RCC 7860 (cell line): ENCODE measurements at regions not wholly inside any gene's neighbourhood (a gene's known extent, or its start where the extent isn't known, plus 50 kb on each side); places are given as distances from the start of the nearest gene placed in this dataset.
A peak's percentile ranks its signal among the peaks of the same experiment; 100 is the strongest.

Experiments used
- DNase-seq: peaks from one replicate; pipeline ENCODE4 v3.0.0-alpha.2; 2015; ENCODE audit warnings: low spot score
- FAIRE-seq: peaks from 2 replicates; lab custom pipeline; 2012; peaks lifted over from hg19 to GRCh38; lab: Jason Lieb, UNC

DNA sequence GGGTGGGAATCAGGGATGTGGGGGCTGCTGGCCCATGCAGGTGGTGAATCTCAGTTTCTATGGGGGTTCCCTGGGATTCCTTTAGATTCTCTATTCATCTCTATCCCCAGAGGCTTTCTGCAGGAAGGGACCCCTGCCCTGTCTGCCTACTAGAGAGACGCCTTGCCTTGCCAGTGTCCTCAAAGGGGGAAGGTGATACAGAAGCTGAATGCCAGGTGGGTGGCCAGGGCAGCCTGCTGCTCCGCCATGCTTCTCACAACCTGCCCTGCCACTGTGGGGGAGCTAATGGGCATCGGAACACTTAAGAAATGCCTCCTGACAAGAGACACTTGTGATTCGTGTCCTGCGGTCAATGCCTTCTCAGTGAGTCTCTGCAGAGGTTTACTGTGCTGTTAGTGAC is 368.4 kb downstream of the EN1 start:
- DNase-seq (no peak), FAIRE-seq (no peak)

DNA sequence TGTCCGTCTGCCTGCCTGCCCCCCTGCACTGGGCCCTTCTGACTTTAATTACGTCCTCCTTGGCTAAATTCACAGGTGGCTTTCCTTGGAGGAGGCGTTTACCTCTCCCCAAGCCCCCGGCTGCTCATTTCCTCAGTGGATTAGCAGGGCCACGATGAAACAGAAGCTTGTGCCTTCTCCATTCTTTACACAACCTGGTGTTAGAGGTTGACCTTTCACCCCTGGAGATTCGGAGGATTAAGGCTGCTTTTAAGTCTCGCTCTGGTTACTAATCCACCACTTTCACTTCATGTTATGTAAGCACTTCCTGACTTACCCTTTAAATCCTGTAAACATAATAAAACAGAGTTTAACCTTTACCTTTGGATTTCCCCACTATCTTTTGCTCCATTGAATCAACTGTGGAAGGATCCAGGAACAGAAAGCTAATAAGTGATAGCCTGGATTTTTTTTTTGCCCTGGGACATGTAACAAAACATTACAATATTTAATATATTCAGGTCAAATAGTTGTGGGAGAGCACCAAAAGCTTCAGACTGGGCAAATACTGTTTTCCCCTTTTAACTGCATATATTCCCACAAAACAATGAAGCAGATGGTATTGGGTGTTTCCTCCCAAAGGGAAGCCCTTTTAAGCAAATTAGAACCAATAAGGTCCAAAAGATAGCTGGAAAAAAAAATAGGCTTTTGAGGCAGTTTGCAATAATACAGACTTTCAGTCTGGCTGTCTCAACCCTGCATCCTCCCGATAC is 370.2 kb downstream of the EN1 start:
- FAIRE-seq (no peak), DNase-seq (no peak)

DNA sequence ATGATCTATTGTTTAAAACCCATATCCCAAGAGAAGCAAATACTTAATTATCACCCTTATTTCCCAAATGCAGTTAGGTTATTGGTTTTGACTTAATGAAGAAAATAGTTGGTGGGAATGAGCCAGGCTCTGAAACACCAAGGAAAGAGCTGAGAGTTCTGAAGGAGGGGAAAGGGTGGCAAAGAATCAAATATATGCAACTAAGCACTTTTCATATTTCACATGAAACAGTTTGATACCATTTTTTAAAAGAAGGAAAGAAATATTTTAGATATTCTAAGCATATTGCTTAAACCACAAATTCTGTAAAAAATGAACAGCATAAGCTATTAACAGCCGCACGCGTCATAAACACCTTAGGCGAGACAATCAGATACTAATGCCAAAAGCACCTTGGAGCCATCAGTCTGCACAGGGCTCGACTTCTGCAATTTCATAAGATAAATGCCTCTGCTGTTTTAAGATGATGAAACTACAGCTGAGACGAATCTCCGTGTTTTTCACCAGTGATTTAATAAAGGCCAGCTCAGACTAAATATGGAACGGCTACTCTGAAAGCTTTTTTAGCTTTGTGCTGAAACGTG is 371.7 kb downstream of the EN1 start:
- no peak for FAIRE-seq
- DNase-seq, result no peak

DNA sequence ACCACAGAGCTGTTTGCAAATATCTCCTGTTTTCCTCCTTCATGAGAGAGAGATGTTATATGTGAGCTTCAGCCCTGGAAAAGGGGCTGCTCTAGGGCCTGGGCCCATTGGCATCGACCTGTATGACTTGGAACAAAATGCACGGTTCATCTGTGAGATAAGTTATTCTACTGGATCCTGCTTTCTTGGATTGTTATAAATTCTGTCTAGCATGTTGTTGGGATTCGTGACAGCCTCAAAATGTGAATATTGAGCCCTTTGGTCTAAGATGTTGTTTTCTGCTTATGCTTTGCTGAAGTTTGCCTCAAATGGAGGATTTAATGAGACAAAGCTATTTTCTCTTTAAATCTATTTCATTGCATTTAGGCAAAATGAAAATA is 372.9 kb downstream of the EN1 start:
- FAIRE-seq, result no peak

DNA sequence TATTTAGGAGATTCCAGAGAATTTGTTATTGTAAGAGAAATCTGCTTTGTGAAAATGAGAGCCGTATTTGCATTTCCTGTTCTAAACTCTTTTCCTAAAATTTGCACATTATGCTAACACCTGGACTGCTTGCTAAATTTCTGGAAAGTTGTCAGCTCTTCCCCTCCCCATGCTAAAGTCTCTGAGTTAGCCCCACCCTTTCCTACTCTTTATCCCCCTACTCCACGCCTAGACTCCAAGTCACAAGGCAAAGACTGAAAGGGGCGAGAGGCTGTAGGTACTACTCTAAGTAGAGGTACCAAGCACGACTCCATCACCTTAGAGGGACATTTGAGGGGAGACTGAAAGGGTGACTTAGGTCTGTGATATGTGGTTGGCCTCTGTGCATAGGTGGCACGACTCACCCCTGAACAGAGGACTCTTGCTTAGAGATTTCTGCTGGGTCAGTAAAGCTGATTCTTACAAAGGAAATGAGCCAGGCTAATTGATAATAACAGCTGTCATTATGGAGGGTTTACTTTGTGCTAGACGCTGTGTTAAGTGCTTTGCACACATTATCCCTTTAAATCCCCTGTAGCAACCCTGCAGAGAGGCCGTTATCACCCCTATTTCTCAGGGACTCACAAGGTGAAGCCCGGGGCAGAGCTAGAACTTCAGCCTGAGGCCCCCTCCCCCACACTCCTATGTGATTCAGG is 373.5 kb downstream of the EN1 start:
- DNase-seq, result no peak
- no peak for FAIRE-seq

More for the DNA sequence above, 372.9 kb downstream of the EN1 start:
- DNase-seq, result no peak

DNA sequence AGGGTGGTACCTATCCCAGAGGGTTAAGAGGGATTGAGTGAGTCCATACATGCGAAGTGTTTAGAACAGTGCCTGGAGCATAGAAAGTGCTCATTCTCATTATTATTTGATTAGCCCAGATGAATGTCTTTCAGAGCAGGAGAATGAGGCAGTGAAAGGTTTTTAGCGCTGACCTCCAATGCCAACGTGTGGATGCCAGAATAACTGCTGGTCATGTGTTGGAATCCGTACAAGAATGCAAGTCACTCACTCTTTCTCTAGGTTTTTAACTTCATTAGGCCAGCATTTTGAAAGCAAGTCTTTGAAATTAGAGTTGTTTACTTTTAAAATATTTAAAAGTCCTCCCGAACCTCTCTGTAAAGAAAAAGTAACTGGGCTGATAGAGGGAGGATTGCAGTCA is 374.2 kb downstream of the EN1 start:
- FAIRE-seq, result no peak
- DNase-seq, result no peak

DNA sequence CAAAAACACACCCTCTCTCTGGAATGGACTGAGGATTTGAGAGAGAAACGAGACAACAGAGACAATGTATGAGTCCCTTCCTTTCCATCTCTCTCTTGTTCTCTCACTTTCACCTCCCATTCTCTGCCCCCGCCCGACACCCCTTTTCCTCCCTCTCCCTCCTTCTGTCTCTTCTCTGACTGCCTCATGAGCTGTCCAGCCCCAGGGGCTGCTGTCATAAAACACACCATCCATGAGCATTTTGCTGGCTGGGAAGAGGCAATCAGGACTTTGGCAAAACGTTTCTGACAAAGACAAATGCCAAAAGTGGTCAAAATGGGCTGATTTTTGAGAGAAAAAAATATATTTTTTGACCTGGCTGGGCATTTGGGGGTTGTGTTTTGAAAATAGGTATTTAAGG is 377.2 kb downstream of the EN1 start:
- DNase-seq, result no peak

DNA sequence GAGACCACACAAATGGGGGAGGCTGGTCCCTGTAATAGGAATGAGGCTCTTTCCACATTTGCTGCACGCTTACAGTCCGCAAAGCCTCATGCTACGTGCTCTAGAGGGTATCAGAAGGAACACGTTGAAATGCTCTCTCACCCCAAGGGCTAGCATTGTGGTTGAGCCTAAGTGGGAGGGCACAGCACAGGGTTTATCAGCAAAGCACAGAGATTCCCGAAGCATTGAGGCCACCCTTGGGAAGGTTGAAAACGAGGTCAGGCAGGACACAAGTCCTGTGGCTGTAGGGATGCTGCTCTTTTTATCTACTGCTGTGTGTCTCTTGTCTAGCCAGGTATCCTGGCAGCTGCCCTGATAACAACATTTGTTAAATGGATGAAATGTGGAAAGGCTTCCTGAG is 378.3 kb downstream of the EN1 start:
- DNase-seq (no peak), FAIRE-seq (no peak)

More for the DNA sequence above, 377.2 kb downstream of the EN1 start:
- FAIRE-seq, result no peak

DNA sequence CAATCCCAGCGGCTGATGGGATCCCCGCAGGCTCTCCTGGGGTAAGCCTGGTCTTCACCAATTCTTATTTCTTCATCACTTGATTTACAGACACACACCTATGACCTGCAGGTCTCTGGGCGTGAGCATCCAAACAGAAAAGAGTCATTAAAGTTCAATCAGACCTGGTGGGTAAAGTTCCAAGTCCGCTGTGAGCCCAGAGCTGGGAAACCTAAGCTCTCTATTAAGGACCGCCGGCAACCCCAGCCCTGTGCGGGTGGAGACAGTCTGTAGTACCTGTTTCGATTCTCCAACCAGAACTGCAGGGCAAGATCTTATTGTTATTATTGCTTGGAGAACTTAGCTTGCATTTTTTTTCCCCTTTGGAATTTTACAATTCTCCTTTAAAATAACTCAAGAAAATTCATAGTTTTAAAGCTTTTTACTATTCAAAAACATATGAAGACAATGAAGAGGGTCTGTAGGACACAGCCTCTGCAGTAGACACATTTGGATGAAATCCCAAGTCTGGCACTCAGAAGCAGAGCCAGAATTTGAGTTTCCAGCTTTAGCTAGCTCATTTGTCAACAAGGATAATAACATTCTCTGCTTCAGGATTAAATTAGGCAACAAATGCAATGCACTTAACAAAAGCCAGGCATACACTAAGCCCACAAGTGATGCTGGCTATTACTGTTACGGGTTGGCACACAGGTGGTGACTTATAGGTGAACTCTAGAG is 376.4 kb downstream of the INSIG2 start:
- DNase-seq (no peak), FAIRE-seq (no peak)

DNA sequence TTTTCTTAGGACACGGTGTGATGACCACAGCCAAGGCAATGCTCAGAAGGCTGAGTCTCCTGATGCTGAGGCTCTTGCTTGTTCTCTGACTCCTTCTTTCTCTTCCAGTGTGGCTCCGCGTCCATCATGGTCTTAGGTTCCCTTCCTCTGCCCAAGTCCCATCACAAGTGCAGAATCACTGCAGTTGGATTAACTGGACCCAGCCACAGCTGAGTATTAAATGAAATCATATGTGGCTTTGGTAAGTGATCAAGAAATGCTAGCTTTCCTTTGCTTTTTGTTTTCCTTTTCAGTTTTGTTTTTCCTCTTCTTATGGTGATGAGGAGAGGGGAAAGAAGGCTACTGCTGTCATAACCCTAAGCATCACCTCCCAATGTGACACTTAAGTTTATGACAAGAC is 375.8 kb downstream of the INSIG2 start:
- DNase-seq, result no peak
- FAIRE-seq, result no peak

DNA sequence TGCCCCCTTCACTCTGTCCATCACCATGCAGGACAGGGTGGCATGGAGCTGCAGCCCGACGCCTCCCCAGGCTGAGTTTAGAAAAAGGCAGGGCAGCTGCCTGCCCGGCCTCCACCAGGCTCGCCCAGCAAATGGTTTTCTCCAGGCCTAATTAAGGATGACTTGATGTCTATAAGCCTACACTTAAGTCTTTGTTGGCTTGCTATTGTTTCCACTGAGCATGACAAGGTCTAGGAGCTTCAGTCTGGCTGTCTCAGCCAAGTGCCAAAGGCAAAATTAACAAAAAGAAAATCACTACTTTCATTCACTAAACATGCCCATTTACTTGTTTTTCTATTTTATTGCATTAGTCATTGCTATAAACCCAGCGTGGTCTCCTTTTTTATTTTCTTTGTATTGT is 372.2 kb downstream of the INSIG2 start:
- DNase-seq (no peak), FAIRE-seq (no peak)

DNA sequence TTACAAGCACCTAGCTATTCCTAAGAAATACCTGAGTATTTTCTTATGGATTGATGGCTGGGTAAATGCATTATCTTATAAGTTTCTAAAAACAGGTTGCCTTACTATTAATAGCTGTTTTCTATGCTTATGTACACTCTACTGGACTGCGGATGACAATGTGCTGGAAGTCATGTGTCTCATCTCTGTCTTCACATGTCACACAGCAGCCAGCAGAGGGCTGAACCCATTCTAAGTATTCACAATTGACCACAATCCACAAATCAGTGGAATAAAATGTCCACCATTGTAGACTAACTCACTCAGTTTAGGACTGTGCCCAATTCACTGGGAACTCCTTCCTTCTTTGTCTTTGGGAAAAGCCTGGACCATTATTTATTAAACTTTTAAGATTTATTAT is 371.2 kb downstream of the INSIG2 start:
- no peak for FAIRE-seq
- no peak for DNase-seq

DNA sequence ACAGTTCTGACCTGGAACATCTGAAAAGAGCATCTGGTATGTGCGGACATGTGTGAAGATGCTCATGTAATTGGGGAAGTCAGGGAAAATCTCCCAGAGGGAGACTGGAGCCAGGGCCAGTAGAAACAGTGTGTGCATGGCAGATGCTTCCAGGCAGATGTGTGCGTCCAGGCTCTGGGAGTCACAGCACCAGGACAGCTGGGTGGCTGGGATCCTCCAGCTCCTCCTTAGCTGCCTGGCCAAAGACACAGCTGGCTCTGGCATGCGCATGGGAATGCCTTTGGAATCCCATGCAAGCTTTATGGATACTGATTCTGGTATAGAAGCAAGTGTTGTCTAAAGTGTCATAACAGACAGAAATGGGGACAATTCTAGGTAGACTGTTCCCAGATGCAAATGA is 369.7 kb downstream of the INSIG2 start:
- no peak for FAIRE-seq
- DNase-seq, result no peak

DNA sequence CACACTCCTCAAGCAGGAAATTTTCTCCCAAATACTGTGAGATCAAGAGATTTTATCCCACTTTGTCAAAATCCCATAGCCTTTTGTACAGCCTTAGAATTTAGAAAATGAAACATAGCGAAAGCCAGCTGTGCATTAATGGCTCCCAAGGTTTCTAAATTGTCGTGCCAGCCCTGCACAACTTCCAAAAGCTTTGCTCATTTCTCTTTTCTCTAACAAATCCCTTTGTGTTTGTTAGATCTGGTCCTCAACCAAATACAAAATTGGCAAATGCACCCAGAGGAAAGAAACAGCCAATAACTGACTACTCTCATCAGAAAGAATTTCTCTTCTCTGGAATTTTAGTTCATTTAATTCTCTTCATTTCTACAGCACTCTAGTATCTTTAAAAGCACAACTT is 361.1 kb downstream of the INSIG2 start:
- FAIRE-seq (no peak), DNase-seq (no peak)

DNA sequence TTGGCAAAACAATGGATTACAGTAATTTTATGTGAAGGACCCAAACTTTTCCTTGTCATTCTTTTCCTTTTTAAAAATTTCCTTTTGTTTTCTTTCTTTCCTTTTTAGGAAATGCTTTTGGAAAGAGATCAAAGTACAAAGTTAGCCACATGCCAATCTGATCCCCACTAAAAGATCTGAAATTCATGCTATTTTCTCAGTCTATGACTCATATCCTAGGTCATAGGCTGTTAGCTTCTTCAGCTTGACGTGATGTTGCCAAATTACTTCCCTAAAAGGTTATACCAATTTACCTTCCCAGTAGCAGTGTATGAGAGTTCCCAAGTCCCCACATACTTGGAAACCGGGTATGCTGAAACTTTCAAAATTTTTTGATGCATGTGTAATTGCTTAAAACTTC is 355.3 kb downstream of the INSIG2 start:
- peak; percentile 62 for DNase-seq

DNA sequence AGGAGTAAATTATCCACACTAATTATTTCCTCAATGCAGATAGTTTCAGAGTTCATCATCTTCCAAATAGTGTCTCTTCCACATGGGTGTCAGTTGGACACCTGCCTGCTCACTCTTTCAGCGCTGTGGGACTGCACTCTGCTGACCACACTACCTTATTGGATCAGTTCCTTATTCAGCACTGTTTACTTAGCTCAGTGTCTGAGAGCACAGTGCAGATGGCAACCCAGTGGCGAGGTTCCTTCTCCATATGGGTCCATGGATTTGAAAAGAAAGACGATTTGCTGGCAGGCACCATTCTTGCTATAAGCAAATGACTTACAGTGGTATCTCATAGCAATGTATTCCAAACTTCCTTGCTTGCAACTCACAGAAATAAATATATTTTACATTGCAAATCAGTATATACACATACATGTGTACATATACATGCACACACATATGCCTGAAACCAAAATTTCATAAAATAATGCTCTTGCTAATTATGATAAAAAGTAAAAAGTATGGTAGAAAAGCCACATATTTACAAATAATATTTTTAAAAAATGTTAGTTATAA is 354.8 kb downstream of the INSIG2 start:
- FAIRE-seq (no peak), DNase-seq (no peak)

More for the DNA sequence above, 355.3 kb downstream of the INSIG2 start:
- peak; percentile 44 for FAIRE-seq

DNA sequence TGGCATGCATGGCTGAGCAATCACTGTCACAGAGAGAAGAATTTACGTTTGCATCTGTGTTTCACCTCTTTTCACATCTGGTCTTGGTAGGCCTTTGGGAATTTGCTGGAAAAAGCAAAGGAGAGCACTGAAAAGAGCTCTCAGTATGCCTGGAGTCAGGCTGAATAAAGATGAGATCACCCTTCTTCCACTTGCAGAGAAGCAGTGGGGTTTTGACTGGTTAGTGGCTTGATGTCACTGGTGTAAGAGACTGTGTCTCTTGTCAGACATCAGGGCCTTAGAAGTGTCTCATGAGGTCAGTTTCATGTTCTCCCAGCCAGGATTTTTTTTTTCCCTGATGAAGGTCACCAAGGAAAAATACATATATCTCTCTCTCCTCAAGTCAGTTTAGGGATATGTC is 353.8 kb downstream of the INSIG2 start:
- FAIRE-seq, result no peak
- DNase-seq, result no peak

DNA sequence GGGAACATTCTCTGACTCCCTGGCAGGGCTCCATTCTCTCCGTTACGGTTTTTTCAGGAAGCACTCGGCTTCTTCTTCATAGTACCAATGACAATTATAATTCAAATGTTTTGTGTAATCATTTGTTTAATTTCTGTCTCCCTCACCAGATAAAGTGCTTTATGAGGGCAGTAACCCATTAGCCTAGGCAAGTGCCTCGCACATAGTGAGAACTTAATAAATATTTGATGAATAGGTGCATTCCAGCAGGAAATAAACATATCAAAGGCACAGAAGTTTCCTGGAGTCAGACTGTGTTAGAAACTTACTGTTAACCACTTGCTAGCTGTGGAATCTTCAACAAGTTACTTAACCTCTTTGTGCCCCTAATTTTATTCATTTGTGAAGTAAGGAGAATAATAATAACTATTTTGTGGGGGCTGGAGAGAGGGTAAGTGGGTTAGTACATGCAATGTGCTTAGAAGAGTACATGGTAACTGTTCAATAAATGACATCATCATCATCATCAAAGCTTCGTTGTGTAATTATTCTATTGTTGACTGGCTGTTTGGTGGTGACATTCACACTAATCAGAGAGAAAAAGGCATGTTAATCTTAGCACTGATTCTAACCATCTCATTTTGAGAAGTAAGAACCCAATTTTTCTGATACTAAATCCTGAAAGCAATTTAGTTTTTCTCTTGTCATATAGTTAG is 352.3 kb downstream of the INSIG2 start:
- no peak for DNase-seq
- FAIRE-seq, result no peak

DNA sequence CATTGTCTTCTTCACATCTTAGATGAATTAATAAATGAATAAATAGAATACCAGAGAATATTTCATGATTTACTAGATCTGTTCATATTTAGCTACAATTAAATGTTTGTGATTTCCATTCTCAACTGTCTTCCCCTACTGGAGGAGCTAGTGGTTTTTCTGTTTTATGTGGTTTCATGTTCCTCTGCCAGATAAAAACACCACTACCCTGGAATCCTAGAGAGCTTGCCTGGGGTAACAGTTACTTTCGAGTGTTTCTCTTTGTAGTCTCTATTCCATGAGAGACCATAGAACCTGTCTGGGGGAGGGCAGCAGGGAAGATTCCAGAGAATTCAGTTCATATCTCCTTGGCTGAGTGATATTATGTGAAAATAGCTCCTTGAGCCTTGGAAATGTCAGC is 349.2 kb downstream of the INSIG2 start:
- FAIRE-seq, result no peak
- DNase-seq, result no peak

DNA sequence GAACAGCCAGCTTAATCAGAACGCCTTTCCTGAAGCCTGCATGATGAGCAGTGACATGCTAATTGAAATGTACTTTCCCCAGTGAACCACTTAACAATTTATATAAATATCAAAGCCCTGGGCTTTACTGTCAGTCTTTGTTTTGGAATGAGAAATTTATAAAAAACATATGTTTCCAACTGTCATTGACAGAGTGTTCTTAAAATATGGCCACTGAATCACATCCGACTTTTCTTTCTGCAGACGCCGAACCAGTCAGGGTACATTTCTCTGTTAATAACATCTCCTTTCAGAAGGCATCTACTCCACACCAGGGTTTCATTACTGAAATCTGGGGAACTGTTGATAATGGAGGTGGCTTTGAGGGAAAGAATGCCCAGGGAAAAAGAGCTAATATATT is 343.7 kb downstream of the INSIG2 start:
- FAIRE-seq (no peak), DNase-seq (no peak)

DNA sequence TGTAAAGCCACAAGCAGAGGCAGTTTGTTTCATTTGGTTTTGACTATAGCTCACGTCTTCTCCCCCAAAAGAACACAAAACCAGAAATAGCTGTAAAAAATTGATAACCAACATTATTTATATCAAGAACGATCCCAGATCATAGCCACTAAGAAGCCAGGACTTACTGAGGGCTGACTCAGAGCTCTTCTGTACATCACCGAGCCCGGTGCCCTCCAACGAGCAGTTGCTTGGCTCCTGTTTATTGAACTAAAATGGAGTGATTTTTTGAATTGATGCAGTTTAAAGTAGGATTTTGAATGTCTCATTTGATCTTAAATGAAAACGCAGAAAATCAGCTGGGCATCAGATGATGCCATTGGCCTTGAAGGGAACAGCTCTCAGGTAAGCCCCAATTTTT is 343.3 kb downstream of the INSIG2 start:
- FAIRE-seq, result no peak

More for the DNA sequence above, 343.3 kb downstream of the INSIG2 start:
- DNase-seq, result no peak
